Mammary epithelial cell (primary cell): ENCODE measurements at regions not wholly inside any gene's neighbourhood (a gene's known extent, or its start where the extent isn't known, plus 50 kb on each side); places are given as distances from the start of the nearest gene placed in this dataset.

Experiments used
- CTCF ChIP-seq, 2 donors: IDR thresholded peaks in 1 of 2; conservative IDR thresholded peaks in 1 of 2; 2 replicates each; pipeline ENCODE4 v1.5.1; 2011 to 2012; ENCODE audit warnings: inconsistent platforms in 2 of 2, low read length in 2 of 2, mild to moderate bottlenecking in 2 of 2, control low read depth in 1 of 2, low read depth in 1 of 2; ENCODE audit not compliant: insufficient read depth in 1 of 2; ENCODE audit errors: extremely low read depth in 1 of 2
- EZH2 ChIP-seq: IDR thresholded peaks from 2 replicates; pipeline ENCODE4 v1.6.1; 2012; ENCODE audit warnings: low read length, inconsistent platforms, borderline replicate concordance

- no peak for TF ChIP-seq CTCF (conservative IDR thresholded peaks at IDR 0.05 in 1 of 2, IDR thresholded peaks at IDR 0.05 in 1 of 2; ENCODE audit: extremely low read depth in 1 of 2, insufficient read depth in 1 of 2, low read depth in 1 of 2, low read length in 2 of 2)
- TF ChIP-seq EZH2: no peak
Measured at GRCh38 chr2:167863377-167863776, 384.0 kb downstream of the STK39 start.
